ENCODE measurements at regions not wholly inside any gene's neighbourhood (a gene's known extent, or its start where the extent isn't known, plus 50 kb on each side); places are given as distances from the start of the nearest gene placed in this dataset.

GRCh38 chr6:111997853-111998208 lies 56.1 kb upstream of the CCN6 start:
- no peak for TF ChIP-seq CTCF (conservative IDR thresholded peaks at IDR 0.05; ENCODE audit: low read depth, low read length)
- Histone ChIP-seq H3K4me3 (IDR thresholded peaks at IDR 0.05; ENCODE audit: insufficient read depth, low read depth, low read length) (no peak overlapping the region), H3K27ac (no peak overlapping the region), H4K20me1 (ENCODE audit: insufficient read depth) (no peaks in the 10 kb centered on the region), H3K27me3 (ENCODE audit: insufficient read depth, low read depth) (no peaks in the 10 kb centered on the region), H2AFZ (ENCODE audit: low read depth) (no peak overlapping the region), H3K9ac (no peak overlapping the region), H3K4me2 (no peak overlapping the region), H3K4me1 (ENCODE audit: low read depth, poor library complexity, severe bottlenecking) (no peaks in the 10 kb centered on the region), H3K36me3 (ENCODE audit: insufficient read depth) (no peaks in the 10 kb centered on the region), H3K79me2 (ENCODE audit: insufficient read depth, low read depth) (no peaks in the 10 kb centered on the region)

- Histone ChIP-seq H3K27ac (no peak overlapping the region), H3K36me3 (ENCODE audit: insufficient read depth) (no peaks in the 10 kb centered on the region), H3K4me3 (IDR thresholded peaks at IDR 0.05; ENCODE audit: insufficient read depth, low read depth, low read length) (no peak overlapping the region), H3K27me3 (ENCODE audit: insufficient read depth, low read depth) (no peaks in the 10 kb centered on the region), H3K4me1 (ENCODE audit: low read depth, poor library complexity, severe bottlenecking) (no peaks in the 10 kb centered on the region), H3K79me2 (ENCODE audit: insufficient read depth, low read depth) (no peaks in the 10 kb centered on the region), H3K9ac (no peak overlapping the region), H4K20me1 (ENCODE audit: insufficient read depth) (no peaks in the 10 kb centered on the region), H3K4me2 (no peak overlapping the region), H2AFZ (ENCODE audit: low read depth) (no peak overlapping the region)
- TF ChIP-seq CTCF (conservative IDR thresholded peaks at IDR 0.05; ENCODE audit: low read depth, low read length): no peak
These were observed 51.6 kb upstream of the CCN6 start for GRCh38 chr6:112002307-112002706.
